Fibroblast of skin of right biceps (primary cell): ENCODE measurements at regions not wholly inside any gene's neighbourhood (a gene's known extent, or its start where the extent isn't known, plus 50 kb on each side); places are given as distances from the start of the nearest gene placed in this dataset.

Experiments
- DNase-seq: peaks from one replicate; pipeline ENCODE4 v3.0.0-alpha.2; 2013

GRCh38 chr3:69567023-69567709 lies 172.1 kb upstream of the MITF start:
- no peak for DNase-seq

- no peak for DNase-seq
These were observed 173.0 kb upstream of the MITF start for GRCh38 chr3:69566275-69566674.

GRCh38 chr3:69565316-69565715 lies 173.9 kb upstream of the MITF start:
- no peak for DNase-seq

- DNase-seq, result no peak
These were observed 175.3 kb upstream of the MITF start for GRCh38 chr3:69563981-69564380.

- no peak for DNase-seq
These were observed 176.1 kb upstream of the MITF start for GRCh38 chr3:69563151-69563550.

GRCh38 chr3:69562020-69562419 lies 176.1 kb upstream of the FRMD4B start:
- DNase-seq, result no peak

GRCh38 chr3:69560818-69561217 lies 174.9 kb upstream of the FRMD4B start:
- DNase-seq, result no peak

GRCh38 chr3:69560116-69560515 lies 174.2 kb upstream of the FRMD4B start:
- DNase-seq, result no peak

- DNase-seq, result peak; percentile 11
These were observed 173.0 kb upstream of the FRMD4B start for GRCh38 chr3:69558912-69559311.

- no peak for DNase-seq
These were observed 168.7 kb upstream of the FRMD4B start for GRCh38 chr3:69554576-69554975.

GRCh38 chr3:69553888-69554287 lies 168.0 kb upstream of the FRMD4B start:
- no peak for DNase-seq

- no peak for DNase-seq
These were observed 161.6 kb upstream of the FRMD4B start for GRCh38 chr3:69547461-69547880.

- no peak for DNase-seq
These were observed 157.0 kb upstream of the FRMD4B start for GRCh38 chr3:69542805-69543429.

GRCh38 chr3:69542089-69542804 lies 156.4 kb upstream of the FRMD4B start:
- no peak for DNase-seq

- DNase-seq, result peak; percentile 5
These were observed 155.8 kb upstream of the FRMD4B start for GRCh38 chr3:69541711-69542088.

- DNase-seq, result no peak
These were observed 155.1 kb upstream of the FRMD4B start for GRCh38 chr3:69540706-69541581.

- DNase-seq, result no peak
These were observed 153.2 kb upstream of the FRMD4B start for GRCh38 chr3:69539134-69539533.

- no peak for DNase-seq
These were observed 152.4 kb upstream of the FRMD4B start for GRCh38 chr3:69538281-69538680.

GRCh38 chr3:69536306-69537020 lies 150.6 kb upstream of the FRMD4B start:
- no peak for DNase-seq

- DNase-seq, result no peak
These were observed 149.7 kb upstream of the FRMD4B start for GRCh38 chr3:69535613-69536012.

GRCh38 chr3:69532547-69533224 lies 146.8 kb upstream of the FRMD4B start:
- no peak for DNase-seq
